GM21529 (cell line): ENCODE measurements at regions not wholly inside any gene's neighbourhood (a gene's known extent, or its start where the extent isn't known, plus 50 kb on each side); places are given as distances from the start of the nearest gene placed in this dataset.
"Not testable (repeated sequence)": the region's sequence is repeated elsewhere in the genome, so short reads cannot be mapped to it uniquely, and the experiment has no call there.

Experiments
- ATAC-seq: cut with Tn5 transposase; IDR thresholded peaks from one replicate; pipeline ENCODE4 v1.9.1; 2021; ENCODE audit not compliant: unreplicated experiment

DNA sequence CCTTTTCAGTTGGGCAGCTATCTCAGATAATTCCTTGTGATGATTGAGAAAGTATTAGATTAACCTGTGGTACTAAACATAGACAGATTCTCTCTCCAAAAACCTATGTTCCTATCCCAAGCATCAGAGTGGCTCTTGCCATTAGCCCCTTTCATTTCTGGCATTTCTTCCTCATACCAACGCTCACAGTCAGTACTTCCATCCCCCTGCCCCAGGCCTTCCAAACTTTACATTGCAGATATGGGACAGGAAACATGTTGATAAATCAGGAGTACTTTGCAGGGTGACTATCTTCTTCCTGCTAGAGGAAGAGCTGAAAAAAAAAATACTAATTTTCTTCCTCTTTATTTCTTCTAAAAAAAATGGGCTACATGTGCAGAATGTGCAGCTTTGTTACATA, 442.6 kb upstream of the RGMB start:
- no peak for ATAC-seq

DNA sequence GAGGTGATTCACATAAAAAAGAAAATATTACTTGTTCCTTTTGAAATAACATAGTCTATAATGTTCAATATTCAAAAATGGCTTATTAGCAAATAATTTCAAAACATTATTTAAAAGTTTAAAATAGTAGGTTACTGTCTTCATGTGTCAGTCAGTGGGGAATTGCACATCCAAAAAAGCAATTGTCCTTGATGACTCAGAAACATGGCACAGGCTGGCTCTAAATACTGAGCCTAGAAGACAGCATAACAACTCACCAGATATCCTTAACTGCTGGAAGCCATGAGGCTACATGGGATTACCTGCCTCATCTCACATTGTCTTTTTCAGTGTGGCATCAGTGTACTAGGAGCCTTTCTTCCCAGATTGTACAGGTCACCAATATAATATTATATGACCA, 439.5 kb upstream of the RGMB start:
- ATAC-seq, result no peak

DNA sequence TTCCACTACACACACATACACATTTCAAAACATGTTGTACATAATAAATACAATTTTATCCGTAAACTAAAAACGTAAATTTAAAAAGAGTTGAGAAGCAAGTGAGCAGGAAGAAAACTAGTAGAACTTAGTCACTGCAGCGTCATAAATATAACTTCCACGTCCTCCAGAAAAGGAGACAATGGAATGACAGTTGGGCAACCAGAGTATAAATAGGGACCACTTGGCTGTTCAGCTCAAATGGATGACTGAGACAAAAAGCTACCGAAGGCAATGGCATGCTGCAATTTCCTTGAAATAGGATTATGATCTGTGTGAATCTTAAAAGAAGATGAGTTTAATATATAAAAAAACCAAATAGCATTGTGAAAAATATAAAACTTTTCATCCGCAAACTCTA, 438.5 kb upstream of the RGMB start:
- no peak for ATAC-seq

DNA sequence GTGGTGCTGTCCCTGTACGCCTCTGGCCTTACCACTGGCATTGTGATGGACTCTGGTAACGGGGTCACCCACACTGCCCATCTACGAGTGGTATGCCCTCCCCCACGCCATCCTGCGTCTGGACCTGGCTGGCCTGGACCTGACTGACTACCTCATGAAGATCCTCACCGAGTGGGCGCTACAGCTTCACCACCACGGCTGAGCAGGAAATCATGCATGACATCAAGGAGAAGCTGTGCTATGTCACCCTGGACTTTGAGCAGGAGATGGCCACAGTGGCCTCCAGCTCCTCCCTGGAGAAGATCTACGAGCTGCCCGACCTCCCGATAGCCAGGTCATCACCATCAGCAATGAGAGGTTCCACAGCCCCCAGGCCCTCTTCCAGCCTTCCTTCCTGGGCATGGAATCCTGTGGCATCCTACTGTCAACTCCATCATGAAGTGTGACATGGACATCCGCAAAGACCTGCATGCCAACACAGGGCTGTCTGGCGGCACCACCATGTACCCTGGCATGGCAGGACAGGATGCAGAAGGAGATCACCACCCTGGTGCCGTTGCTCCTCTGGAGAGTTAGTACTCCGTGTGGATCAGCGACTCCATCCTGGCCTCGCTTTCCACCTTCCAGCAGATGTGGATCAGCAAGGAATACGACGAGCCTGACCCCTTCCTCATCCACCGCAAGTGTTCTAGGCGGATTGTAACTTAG, 434.2 kb upstream of the RGMB start:
- ATAC-seq, result no peak

DNA sequence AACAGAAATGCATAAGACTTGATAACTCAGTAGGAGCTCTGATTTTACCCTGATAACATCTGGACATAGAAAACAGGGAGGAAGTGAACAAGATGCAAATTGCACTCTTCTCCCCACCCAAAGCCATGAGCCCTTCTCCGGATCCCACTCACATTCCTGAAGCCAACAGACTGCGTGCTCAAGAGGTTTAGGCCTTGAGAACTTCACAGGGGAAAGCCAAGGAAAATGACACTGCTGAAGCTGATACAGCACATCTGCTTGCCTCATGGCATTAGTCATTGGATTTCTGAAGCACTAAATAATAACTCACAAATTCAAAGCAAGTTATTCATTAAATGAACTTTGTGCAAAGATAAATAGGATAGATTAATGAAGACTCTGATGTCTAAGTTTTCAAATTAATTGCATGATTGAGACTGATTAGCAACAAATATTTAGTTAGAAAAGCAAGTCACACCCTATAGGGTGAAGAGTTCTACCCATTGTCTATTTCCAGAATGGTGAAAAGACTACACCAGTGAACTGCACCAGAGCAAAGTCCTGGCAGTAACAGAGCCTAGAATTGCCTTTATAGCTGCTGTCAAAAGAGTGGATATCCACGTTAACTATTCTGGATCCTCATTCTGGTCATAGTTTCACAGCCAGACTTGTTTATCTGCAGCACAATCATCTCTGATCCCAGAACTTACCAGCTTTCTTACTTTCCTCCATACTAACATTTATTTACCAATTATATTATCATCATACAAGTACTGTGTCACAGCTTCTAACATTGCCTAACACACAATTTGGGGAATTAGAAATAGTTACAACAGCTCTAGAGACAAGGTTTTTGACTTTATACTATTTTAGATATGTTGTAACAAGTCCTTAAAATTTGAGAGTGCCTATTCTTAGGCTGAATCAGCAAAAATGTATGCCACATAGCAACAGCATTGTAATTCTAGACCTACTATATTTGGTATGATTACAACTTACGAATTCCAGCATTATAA, 432.1 kb upstream of the RGMB start:
- ATAC-seq, result no peak

DNA sequence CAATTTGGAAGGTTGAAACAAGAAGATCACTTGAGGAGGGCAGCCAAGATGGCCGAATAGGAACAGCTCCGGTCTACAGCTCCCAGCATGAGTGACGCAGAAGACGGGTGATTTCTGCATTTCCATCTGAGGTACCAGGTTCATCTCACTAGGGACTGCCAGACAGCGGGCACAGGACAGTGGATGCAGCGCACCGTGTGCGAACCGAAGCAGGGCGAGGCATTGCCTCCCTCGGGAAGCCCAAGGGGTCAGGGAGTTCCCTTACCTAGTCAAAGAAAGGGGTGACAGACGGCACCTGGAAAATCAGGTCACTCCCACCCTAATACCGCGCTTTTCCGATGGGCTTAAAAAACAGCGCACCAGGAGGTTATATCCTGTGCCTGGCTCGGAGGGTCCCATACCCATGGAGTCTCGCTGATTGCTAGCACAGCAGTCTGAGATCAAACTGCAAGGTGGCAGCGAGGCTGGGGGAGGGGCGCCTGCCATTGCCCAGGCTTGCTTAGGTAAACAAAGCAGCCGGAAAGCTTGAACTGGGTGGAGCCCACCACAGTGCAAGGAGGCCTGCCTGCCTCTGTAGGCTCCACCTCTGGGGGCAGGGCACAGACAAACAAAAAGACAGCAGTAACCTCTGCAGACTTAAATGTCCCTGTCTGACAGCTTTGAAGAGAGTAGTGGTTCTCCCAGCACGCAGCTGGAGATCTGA, 430.4 kb upstream of the RGMB start:
- not testable (repeated sequence) for ATAC-seq

DNA sequence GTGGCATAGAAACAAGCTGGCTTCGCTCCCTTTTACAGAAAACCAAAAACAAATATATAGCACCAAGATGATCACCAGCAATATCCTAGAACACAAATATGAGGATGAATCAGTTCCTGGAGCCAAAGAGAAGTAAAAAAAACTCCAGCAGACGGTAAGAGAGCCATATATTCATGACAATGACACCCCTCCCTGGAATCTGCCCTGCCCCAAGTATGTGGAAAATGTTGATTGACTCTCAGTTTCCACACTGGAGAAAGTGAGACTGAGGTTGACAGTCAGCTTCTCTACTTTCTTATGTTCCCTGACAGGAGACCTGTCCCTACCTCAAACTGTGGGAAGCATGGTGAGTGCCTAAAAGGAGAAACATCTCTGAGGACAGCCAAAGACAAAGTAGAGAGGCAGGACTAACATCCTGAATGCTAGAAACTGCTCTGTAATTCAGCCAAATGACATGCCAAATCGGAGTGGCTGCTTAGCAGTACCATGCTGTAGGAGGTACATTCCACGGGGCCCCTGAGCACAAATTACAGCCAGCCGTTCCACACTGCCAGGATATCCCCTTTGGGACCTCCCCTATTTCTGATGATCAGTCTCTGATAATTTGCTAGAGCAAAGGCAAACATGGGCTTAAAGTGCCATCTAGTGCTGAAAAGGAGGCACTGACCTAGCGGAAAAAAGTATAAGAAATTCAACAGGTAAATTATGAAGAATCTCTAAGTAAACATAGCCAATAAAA, 424.0 kb upstream of the RGMB start:
- no peak for ATAC-seq

DNA sequence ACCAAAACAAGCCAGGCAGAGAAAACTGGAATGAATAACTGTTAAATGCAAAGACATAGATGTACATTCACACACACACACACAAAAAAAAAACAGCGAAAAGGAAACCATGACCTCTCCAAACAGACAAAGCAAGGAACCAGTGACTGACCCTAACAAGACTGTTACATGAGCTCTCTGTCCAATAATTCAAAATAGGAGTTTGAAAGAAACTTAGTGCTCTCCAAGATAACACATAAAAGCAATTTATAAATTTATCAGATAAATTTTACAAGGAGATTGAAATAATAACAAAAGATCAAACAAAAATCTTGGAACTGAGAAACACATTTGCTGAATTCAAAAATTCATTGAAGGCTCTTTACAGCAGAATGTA, 423.5 kb upstream of the RGMB start:
- ATAC-seq, result no peak

DNA sequence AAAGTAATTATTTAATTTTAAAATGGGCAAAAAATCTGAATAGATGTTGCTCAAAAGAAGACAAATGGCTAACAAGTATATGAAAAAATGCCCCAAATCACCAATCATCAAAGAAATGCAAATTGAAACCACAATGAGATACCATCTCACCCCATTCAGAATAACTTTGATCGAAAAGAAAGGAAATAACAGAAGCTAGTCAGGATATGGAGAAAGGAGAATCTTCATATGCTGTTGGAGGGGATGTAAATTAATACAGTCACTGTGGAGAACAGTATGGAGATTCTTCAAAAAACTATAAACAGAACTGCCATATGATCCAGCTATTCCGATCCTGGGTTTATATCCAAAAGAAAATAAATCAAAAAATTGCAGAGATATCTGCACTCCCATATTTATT, 418.5 kb upstream of the RGMB start:
- ATAC-seq, result no peak

DNA sequence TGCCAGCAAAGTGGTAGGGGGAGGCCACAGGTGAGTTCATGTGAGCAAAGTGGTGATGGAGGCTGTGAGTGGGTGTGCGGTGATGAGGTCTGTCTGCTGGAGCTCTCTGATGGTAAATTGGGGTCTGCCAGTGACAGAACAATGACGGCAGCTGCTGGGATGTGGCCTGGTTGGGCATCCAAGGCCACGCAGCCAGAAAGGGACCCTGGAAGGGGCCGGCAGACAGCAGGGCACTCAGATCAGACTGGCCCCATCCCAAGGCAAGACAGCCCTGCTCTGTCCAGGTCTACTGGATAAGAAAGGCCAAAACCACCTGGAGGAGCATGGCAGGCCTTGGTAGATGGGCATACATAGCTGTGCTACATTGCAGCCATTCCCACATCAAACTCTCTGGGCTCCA, 412.9 kb upstream of the RGMB start:
- ATAC-seq, result no peak

DNA sequence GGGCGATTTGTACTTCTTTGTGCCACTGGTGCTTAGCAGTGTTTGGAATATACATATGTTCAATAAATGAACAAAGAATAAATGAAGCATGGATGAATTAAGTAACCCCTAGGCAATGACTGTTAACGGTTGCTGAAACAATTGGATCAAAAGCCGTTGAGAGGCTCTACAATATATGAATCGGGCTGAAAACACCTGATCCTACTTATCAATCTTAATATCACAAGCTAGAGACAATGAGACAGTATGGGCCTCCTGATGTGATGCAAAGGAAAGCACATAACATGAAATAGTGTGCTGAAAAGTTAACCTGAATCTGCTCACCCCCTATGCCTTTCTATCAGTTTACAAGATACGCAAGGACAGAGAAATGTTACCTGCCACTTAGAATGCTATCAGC, 410.3 kb upstream of the RGMB start:
- no peak for ATAC-seq

DNA sequence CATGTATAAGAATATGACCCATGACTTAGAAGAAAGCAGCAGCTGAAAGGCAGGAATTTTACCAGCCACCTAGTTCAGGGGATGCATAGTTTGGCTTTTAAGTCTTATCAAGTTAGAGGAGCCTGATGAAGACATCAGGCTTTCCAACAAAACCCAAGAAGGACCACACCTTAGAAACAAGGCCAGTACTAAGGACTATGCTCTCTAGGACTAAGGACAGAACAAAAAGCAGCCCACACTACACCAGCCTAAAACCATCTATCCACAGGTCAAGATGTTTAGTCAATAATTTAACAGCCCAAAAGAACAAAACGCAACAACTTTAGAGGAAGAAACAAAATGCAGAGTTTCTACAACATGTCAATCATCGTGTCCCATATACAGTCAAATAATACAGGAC, 408.9 kb upstream of the RGMB start:
- ATAC-seq, result no peak

DNA sequence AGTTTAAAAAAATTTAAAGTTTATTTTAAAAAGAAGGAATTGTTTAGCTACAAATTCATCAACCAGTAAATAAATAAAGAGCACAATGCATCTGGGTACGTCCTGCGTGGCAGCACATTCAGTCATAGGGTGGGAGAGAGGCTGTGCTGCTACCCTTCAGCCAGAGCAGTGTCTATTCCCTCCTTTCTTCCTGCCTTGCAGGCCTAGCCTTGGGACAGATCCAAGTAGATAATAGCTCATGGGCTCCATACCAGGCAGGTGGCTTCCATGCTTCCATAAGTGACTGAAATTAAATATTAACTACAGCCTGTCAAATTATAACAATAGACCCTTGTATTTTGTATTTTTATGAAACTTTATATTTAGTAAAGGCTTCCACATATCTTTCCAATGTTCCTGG, 408.3 kb upstream of the RGMB start:
- no peak for ATAC-seq

DNA sequence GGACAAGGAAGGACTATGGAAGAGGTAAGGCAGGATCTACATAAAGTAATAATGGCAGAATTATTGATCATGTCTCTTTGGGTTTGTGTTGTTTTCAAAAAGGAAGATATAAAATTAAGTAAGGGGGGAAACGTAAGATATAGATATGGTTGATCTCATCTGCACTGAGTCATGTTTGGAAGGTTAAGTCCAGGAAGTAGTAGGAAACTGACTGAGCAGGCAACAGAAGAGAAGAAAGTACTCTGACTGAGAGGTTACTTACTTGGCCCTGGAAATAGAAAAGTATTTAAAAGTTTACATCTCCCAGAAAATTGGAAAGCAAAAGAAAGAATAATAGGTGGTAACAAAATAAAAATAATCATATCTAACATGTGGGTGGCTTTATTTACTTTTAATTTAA, 405.3 kb upstream of the RGMB start:
- no peak for ATAC-seq

DNA sequence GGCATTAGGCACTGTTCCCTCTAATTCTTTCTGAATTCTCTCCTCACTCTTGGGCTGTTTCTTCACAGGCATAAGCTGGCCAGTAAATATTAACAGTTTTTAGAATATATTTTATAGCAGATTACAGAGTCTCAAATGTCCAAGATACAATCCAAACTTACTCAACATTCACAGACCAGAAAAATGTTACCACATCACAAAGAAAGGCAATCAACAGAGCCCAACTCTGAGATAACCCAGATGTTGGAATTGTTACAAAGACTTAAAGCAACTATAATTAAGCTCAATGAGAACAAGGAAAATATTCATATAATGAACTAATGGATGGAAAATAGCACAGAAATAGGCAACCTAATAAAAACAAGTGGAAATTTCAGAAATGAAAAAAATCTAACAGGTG, 401.1 kb upstream of the RGMB start:
- no peak for ATAC-seq

DNA sequence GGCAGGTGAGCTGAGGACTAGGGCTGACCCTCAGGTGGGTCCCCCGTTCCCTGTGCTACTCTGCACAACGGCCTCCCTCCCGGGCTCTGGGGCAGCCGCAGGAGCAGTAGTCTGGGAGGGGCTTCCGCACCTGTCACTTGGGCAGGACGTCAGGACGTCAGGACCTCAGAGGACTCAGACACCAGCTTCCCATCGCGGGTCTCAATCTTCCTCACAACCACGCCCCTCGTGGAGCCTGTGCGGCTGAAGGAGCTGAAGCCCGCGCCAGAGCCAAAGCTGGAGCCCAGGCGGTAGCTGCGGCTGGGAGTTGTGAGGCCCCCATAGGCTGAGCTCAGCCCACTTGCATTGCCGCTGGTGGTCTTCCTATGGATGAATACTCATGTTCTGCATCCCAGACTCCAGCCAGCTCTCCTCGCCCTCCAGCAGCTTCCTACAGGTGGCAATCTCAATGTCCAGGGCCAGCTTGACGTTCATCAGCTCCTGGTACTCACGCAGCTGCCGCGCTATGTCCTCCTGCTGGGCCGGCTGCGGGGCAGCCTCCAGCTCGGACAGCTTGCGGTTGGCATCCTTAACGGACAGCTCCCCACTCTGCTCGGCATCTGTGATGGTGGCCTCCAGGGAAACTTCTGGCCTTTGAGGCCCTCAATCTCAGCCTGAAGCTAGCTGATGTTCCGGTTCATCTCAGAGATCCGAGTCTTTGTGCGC, 381.4 kb upstream of the RGMB start:
- no peak for ATAC-seq

DNA sequence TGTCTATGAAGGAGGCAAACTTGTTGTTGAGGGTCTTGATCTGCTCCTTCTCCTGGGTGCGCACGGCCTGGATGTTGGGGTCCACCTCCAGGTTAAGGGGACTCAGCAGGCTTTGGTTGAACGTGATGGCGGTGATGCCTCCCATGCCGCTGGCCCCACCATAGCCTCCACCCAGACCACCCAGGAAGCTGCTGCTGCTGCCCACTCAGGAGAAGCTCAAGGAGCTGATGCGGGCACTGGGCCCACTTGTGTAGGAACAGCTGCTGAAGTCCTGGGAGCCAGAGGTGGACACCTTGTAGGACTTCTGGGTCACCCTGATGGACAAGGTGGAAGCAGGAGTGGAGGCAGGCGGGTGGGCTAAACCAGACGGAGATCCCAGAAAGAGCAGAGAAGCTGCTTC, 380.3 kb upstream of the RGMB start:
- ATAC-seq, result not testable (repeated sequence)

DNA sequence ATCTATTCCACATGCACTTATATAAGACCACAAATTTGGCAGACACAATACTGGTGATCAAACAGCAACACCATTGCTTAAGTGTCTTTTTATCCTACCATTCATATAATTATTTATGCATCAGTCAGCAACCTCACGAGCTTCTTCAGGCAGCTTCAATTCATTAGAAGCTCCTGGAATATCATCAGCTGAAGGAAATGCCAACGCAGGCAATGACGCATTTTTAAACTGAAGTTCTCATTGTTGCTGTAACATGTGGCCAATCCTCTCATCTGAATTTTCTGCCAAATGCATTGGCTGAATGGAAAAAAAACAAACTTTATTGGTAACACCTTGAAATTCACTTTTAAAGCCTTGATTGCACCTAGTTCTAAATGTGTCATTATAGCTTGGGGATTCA, 376.4 kb upstream of the RGMB start:
- ATAC-seq, result no peak

DNA sequence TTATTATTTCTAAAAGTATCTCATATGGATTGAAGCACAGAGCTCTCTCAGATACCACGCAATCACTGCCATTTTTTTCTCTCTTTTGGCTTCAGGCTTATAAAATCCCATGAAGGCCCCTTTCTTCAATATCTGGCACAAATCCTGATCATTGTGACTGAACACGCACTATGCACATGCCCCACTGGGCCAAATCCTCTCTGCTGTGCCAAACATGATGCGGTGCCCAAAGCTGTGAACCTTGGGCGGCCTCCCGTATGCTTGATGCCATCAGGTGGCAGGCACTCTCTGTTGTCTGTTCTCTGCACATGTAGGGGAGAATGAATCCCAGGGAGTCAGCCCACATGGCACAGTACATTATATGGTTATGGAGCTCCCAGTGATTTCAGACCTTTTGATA, 375.0 kb upstream of the RGMB start:
- no peak for ATAC-seq

DNA sequence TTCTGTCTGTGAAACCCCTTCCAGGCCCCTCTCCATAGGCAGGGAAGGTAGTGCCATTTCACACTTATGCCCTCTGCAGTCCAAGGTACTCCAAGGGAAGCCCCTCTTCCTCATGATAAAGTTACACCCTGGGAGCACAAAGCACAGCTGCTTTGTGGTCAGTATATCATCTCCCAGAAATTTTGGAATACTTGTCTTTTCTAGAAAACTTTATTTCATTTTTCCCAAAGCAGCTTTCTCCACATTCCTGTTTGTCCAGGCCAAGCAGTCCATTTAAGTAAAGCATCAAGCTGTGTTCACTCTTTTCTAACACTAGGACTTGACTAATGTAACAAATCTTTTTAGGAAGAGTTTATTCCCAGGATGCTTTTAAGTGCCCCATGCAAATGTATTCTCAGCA, 371.8 kb upstream of the RGMB start:
- ATAC-seq, result no peak

DNA sequence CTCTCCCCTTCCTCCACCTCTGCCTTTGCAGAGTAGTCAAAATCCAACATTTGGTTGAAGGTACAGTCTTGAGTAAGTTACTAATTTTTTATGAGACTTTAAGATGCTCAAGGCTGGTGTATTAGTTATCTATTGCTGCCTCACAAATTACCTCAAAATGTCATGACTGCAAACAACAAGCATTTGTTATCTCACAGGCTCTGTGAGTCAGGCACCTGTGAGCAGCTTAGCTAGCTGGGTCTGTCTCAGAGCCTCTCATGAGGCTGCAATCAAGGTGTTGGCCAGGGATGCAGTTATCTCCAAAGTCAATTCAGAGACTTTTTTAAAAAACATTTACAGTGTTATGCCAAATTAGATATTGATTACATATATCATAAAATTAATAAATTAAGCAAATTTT, 371.3 kb upstream of the RGMB start:
- ATAC-seq, result no peak
